ENCODE measurements at regions not wholly inside any gene's neighbourhood (a gene's known extent, or its start where the extent isn't known, plus 50 kb on each side); places are given as distances from the start of the nearest gene placed in this dataset.

DNA sequence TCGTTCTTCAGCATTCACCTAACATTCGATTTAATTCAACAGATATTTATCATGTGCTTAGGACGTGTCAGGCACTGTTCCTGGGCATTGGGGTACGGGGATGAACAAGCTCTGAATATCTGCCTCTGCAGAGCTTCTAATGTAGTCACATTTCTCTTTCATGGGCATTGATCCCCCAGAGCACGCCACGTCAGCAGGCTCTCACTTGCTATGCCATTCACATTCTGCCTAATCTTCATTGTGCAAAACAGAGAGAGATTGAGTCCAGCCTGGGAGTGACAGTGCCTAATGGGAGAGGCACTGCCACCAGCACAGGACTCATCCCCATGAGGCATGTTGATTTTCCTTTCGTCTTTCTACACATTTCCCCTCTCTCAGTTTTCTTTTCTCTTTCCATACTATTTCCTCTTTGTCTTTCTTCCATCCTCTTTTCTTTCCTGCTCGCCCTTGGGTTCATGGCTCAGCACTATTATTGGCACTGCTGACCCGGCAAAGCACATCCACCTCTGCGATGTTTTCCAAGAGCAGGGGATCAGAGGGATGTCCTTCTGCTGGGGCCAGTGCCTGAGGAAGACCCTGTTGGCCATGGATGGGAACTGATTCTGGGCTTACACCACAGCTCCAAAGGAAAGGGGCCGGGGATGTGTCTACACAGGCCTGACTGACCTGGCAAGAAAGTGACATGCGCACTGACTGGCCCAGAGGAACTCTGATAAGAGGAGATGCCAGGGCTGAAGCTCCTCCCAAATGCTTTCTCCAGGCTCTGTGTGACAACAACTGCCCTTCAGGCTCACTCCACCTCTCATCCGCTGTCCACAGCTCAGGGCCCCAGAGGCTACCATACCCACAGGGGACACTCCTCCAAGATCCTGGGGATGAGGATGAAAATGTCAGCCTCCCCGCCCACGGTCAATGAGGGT lies 195.9 kb downstream of the TOMM20 start:
- TF ChIP-seq, protein P1, sequence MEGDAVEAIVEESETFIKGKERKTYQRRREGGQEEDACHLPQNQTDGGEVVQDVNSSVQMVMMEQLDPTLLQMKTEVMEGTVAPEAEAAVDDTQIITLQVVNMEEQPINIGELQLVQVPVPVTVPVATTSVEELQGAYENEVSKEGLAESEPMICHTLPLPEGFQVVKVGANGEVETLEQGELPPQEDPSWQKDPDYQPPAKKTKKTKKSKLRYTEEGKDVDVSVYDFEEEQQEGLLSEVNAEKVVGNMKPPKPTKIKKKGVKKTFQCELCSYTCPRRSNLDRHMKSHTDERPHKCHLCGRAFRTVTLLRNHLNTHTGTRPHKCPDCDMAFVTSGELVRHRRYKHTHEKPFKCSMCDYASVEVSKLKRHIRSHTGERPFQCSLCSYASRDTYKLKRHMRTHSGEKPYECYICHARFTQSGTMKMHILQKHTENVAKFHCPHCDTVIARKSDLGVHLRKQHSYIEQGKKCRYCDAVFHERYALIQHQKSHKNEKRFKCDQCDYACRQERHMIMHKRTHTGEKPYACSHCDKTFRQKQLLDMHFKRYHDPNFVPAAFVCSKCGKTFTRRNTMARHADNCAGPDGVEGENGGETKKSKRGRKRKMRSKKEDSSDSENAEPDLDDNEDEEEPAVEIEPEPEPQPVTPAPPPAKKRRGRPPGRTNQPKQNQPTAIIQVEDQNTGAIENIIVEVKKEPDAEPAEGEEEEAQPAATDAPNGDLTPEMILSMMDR (IDR thresholded peaks at IDR 0.05) = no peak
- no peak for TF ChIP-seq POLR2A (IDR thresholded peaks at IDR 0.05)

Measured in uterus (tissue), 2 donors.